ENCODE measurements at regions not wholly inside any gene's neighbourhood (a gene's known extent, or its start where the extent isn't known, plus 50 kb on each side); places are given as distances from the start of the nearest gene placed in this dataset.
"Not testable (repeated sequence)": the region's sequence is repeated elsewhere in the genome, so short reads cannot be mapped to it uniquely, and the experiment has no call there.

DNA sequence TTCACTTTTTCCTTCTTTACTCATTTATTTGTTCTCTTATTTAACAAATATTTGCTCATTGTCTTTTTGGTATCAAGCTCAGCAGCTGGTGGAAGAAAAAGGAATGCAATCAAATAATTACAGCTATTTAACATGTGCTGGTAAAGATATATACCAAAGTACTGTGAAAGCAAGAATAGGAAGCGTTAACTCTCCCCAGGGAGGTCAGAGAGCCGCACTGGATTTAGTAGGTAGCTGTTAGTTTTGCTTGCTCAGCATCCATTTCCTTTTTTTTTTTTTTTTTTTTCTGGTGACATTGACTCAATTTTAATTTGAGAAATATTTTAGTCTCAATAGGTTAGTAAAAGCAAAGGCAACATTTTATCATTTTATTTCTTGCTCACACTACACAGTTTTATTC is 308.5 kb upstream of the MDFIC2 start:
- DNase-seq, result no peak

- DNase-seq, result no peak
Measured at GRCh38 chr3:70620367-70620766, 307.9 kb upstream of the MDFIC2 start.

DNA sequence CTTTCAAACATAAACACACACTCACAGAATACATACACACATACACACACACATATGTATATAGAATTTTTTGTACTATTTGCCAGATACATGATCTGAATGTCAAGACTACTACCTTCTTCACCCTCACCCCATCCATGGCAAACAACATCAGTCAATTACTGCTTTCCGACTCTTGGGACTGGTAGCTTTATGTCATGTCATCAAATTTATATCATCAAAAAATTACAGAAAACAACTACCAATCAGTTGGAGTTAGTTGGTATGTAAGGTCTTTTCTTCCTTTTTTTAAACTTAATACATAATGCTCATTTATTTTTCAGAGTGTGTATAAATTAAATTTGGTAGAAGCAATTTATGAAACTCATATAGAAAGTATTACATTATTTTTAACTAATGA is 305.7 kb upstream of the MDFIC2 start:
- no peak for DNase-seq

DNA sequence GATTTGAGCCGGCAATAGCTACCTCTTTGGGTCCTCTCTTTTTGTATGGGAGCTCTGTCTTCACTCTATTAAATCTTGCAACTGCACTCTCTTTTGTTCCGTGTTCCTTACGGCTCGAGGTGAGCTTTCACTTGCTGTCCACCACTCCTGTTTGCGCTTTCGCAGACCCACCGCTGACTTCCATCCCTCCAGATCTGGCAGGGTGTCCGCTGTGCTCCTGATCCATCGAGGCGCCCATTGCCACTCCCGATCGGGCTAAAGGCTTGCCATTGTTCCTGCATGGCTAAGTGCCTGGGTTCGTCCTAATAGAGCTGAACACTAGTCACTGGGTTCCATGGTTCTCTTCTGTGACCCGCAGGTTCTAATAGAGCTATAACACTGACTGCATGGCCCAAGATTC is 304.9 kb upstream of the MDFIC2 start:
- DNase-seq, result not testable (repeated sequence)

- no peak for DNase-seq
Measured at GRCh38 chr3:70615286-70615685, 302.8 kb upstream of the MDFIC2 start.

DNA sequence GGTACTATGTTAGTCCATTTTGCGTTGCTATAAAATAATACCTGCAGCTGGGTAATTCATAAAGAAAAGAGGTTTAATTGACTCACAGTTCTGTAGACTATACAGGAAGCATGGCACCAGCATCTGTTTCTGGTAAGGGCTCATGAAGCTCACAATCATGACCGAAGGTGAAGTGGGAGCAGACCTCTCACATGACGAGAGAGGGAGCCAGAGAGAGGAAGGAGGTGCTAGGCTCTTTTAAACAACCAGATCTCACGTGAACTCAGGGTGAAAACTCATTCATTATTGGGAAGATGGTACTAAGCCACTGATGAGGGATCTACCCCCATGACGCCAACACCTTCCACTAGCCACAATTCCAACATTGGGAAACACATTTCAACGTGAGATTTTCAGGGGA is 301.7 kb upstream of the MDFIC2 start:
- no peak for DNase-seq

DNA sequence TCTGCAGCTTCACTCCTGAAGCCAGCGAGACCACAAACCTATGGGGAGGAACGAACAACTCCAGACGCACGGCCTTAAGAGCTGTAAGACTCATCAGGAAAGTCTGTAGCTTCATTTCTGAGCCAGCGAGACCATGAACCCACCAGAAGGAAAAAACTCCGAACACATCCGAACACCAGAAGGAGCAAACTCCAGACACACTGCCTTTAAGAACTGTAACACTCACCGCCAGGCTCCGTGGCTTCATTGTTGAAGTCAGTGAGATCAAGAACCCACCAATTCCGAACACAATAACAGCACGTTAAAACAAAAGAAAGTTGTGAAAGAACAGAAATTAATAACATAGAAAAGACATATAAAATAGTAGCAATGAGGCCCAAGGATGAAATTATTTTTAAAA is 300.5 kb upstream of the MDFIC2 start:
- no peak for DNase-seq

- not testable (repeated sequence) for DNase-seq
Measured at GRCh38 chr3:70611667-70612277, 299.3 kb upstream of the MDFIC2 start.

DNA sequence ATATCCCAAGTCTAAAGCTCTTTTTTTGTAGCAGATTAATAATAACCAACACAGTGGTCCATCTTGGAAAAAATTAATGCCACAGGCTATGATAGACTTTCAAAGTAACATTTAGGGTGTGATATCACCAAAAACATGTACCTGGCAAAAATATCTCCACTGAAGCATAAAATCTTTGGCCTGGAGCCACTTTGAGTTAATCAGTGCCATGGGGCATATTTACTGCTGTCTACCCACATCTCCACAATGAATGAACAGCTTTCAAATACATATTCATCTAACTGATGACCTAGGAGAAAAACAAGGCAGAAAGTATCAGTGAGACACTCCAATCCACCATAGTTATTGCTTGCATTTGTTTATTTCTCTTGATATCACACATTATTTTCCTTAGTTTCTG is 296.0 kb upstream of the MDFIC2 start:
- no peak for DNase-seq

- DNase-seq, result no peak
Measured at GRCh38 chr3:70607469-70607868, 295.0 kb upstream of the MDFIC2 start.

- DNase-seq, result no peak
Measured at GRCh38 chr3:70606018-70606417, 293.6 kb upstream of the MDFIC2 start.

- no peak for DNase-seq
Measured at GRCh38 chr3:70603103-70603502, 290.7 kb upstream of the MDFIC2 start.

DNA sequence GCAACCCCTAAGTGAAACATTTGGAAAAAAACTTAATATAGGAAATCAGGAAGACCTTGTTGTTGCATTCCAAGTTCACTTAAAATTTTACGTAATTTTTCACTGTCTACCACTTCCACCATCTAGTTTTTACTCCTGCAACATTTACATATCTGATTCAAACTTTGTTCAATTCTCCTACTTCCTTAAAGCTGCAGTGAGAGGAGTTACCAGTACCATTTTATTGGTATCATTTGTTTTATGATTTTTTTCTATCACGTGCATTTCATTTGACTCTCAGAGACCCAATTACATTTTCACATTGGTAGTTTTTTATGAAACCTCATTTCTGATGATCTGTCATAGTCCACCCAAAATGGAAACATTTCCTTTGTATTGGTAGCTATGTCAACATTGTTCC is 284.9 kb upstream of the MDFIC2 start:
- no peak for DNase-seq

DNA sequence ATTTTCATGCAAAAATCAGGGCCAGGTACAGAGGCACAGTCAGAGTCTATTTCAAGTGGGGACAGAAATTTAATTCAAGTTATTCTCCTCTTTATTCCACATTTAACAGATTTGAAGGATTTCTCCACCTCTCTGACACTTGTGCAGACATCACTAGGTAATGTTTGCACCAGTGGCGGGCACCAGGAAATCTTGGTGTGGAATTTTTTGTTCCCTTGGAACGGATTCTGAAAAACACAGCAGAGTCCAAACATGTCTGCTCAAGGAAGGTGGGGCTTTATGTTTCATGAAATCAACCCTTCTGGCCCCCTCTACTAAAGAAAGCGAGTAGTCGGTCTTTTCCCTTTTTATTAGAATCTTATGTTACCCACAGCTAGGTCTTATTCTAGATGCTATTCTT is 271.2 kb upstream of the MDFIC2 start:
- DNase-seq, result no peak

- DNase-seq, result no peak
Measured at GRCh38 chr3:70582803-70583202, 270.4 kb upstream of the MDFIC2 start.

GRCh38 chr3:70580021-70580420 is 267.6 kb upstream of the MDFIC2 start:
- DNase-seq, result no peak

DNA sequence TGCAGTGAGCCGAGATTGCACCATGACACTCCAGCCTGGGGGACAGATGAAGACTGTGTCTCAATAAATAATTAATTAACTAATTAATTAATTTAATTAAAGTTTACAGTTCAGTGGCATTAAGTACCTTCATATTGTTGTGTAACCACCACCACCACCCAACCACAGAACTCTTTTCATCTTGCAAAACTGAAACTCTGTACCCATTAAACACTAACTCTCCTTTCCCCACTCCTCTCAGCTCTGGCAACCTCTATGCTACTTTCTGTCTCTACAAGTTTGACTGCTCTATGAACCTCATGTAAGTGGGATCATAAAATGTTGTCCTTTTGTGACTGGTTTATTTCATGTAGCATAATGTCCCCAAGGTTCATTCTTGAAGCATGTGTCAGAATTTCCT is 259.3 kb upstream of the MDFIC2 start:
- DNase-seq, result no peak

DNA sequence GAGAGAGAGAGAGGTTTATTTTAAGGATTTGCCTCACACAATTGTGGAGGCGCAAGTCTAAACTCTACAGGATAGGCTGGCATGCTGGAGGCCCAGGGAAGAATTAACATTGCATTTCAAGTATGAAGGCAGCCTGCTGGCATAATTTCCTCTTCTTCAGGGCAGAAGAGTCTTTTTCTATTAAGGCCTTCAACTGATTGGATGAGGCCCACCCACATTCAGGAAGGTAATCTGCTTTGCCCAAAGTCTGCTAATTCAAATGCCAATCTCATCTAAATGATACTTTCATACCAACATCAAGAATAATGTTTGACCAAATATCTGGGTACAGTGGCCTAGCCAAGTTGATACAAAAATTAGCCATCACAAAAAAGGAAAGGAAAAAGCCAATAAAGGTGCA is 258.1 kb upstream of the MDFIC2 start:
- DNase-seq, result no peak

GRCh38 chr3:70568626-70569025 is 256.2 kb upstream of the MDFIC2 start:
- no peak for DNase-seq

GRCh38 chr3:70565861-70566260 is 253.4 kb upstream of the MDFIC2 start:
- DNase-seq, result no peak

DNA sequence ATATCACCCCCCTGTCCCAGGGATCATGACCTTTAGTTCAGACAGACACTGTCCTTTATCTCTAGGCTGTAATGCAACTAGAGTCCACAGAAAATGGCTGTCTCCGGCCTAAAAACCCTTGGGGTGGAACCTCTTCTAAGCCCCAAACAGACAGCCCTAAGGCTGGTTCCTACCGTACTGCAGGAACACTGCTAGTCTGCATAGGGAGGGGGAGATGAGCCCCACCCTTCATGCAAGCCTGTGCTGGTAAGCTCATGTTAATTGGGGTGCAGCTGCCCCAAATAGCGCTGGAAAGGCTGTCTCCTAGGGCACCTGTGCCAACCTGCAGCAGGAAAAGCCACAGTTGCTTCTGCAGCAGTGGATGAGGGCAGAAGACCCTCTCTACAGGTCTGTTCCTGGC is 252.1 kb upstream of the MDFIC2 start:
- no peak for DNase-seq

DNA sequence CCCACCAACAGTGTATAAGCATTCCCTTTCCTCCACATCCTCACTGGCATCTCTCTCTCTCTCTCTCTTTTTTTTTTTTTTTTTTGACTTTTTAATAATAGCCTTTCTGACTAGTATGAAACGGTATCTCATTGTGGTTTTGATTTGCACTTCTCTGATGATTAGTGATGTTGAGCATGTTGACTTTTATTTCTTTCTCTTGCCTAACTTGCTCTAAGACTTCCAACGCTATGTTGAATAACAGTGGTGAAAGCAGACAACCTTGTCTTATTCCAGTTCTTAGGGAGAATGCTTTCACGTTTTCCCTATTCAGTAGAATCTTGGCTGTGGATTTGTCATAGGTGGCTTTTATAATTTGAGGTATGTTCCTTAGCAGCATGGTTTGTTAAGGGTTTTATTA is 249.4 kb upstream of the MDFIC2 start:
- DNase-seq, result no peak

DNA sequence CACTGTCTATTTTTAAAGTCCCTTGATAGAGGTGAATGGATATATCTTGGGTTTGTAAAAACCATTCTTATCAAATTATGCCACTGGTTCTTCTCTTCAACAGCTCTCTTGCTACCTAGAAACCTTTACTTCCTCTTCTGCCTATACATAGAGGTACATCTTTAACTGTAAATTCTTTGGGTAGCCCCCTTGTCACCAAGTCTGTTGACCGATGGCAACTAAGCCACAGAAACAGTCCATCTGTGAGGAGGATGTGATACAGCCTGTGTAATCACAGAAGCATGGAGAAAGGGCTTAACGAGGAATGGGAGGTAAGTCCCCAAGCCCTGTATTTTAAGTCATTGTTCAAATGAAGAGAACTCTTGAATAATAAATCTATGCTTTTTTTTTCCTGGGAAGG is 246.5 kb upstream of the MDFIC2 start:
- DNase-seq, result no peak

DNA sequence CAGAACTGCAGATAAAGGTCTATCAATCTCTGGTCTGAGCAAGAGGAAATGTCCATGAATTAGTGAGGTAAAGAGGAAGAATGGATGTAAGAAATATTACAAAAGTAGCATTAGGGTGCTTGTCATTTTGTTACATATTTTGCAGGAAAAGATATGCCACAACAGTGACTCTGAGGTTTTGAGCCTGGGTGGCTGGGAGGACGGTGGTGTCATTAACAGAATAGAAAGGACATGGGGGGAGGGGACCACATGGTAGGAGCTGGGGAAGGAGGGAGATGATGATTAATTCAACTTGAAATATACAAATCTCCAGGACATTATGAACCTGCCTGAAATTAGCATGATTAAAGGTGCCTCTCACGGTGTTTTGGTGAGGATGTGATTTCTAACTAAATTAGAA is 245.5 kb upstream of the MDFIC2 start:
- DNase-seq, result no peak

GRCh38 chr3:70556056-70556455 is 243.6 kb upstream of the MDFIC2 start:
- no peak for DNase-seq

DNA sequence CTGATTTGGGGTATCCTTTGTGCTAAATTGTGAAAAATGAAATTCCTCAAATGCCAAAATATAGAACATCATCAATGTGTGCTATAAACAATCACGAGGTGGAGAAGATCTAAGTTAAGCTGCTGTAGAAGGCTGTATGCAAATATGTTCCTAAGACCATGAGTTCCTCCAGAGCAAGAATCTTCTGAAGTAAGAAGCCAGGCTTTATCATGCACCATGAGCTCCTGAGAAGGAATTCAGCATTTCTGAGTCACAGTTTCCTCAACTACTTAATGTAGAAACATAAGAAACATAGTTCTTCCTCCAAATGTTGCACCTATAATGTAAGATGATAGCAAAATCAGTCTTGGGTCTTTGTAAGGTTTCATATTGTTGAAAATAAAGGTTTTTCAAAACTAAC is 241.7 kb upstream of the MDFIC2 start:
- DNase-seq, result no peak

All from HCEC 1CT (cell line).